Suprapubic skin (tissue), 4 donors: ENCODE measurements at regions not wholly inside any gene's neighbourhood (a gene's known extent, or its start where the extent isn't known, plus 50 kb on each side); places are given as distances from the start of the nearest gene placed in this dataset.

ENCODE experiments used
- CTCF ChIP-seq, 2 donors: fragments of 200-600 bp in 1 of 2; fragments of 450-650 bp in 1 of 2; sonication (generic) in 1 of 2; IDR thresholded peaks; one replicate each; pipeline ENCODE4 v1.5.1; 2016 to 2019; ENCODE audit warnings: antibody characterized with exemption in 2 of 2, mild to moderate bottlenecking in 1 of 2, moderate library complexity in 1 of 2
- EP300 ChIP-seq: sonication (generic); formaldehyde crosslinking; IDR thresholded peaks from one replicate; pipeline ENCODE4 v1.6.1; 2017; ENCODE audit warnings: antibody characterized with exemption
- POLR2A ChIP-seq, 2 donors: fragments of 450-650 bp; IDR thresholded peaks; one replicate each; pipeline ENCODE4 v1.6.1; 2017; ENCODE audit warnings: antibody characterized with exemption in 2 of 2, mild to moderate bottlenecking in 2 of 2, moderate library complexity in 2 of 2
- POLR2AphosphoS5 ChIP-seq, 3 donors: sonication (generic); formaldehyde crosslinking; IDR thresholded peaks; one replicate each; pipeline ENCODE4 v1.6.1; 2017; ENCODE audit warnings: antibody characterized with exemption in 3 of 3

DNA sequence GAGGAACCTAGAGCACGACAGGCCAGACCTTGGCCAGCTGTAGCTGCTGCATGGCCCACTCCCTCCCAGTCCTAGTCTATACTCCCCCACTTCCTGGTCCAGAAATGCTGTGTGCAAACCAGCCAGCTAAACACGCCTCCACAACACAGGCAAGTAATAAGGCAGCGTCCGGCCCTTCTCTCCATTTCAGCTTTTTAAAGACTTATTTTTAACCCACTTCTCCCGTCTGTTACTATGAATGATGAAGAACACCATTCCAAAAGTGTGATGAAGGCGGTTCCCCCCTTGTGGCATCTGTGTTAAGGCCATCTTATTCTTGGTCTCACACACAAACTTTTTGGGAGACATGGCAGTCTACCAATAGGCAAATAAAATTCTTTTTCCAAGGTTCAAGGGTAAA, 164.1 kb upstream of the CHRNA7 start:
- TF ChIP-seq CTCF (IDR thresholded peaks at IDR 0.05) (no peak), EP300 (no peak), POLR2AphosphoS5 (IDR thresholded peaks at IDR 0.05) (no peak), POLR2A (IDR thresholded peaks at IDR 0.05) (no peak)
